ENCODE measurements at regions not wholly inside any gene's neighbourhood (a gene's known extent, or its start where the extent isn't known, plus 50 kb on each side); places are given as distances from the start of the nearest gene placed in this dataset.
A peak's percentile ranks its signal among the peaks of the same experiment; 100 is the strongest.

- no peak for DNase-seq (ENCODE audit: low spot score)
Measured at GRCh38 chr2:153005071-153005730, 286.8 kb downstream of the ARL6IP6 start.

GRCh38 chr2:153004627-153005026 lies 286.2 kb downstream of the ARL6IP6 start:
- DNase-seq (ENCODE audit: low spot score), result no peak

GRCh38 chr2:152974146-152974545 lies 255.7 kb downstream of the ARL6IP6 start:
- DNase-seq (ENCODE audit: low spot score), result no peak

- DNase-seq (ENCODE audit: low spot score), result no peak
Measured at GRCh38 chr2:152971685-152972084, 253.3 kb downstream of the ARL6IP6 start.

- DNase-seq (ENCODE audit: low spot score), result no peak
Measured at GRCh38 chr2:152962446-152962845, 244.0 kb downstream of the ARL6IP6 start.

GRCh38 chr2:152961351-152961750 lies 242.9 kb downstream of the ARL6IP6 start:
- DNase-seq (ENCODE audit: low spot score), result no peak

GRCh38 chr2:152950126-152950525 lies 231.7 kb downstream of the ARL6IP6 start:
- DNase-seq (ENCODE audit: low spot score), result no peak

- DNase-seq (ENCODE audit: low spot score), result no peak
Measured at GRCh38 chr2:152944099-152944498, 225.7 kb downstream of the ARL6IP6 start.

GRCh38 chr2:152942940-152943440 lies 224.6 kb downstream of the ARL6IP6 start:
- no peak for DNase-seq (ENCODE audit: low spot score)

- DNase-seq (ENCODE audit: low spot score), result no peak
Measured at GRCh38 chr2:152930501-152930900, 212.1 kb downstream of the ARL6IP6 start.

- DNase-seq (ENCODE audit: low spot score), result no peak
Measured at GRCh38 chr2:152929628-152930027, 211.2 kb downstream of the ARL6IP6 start.

- DNase-seq (ENCODE audit: low spot score), result peak; percentile 65
Measured at GRCh38 chr2:152925547-152926448, 207.4 kb downstream of the ARL6IP6 start.

GRCh38 chr2:152924722-152925121 lies 206.3 kb downstream of the ARL6IP6 start:
- DNase-seq (ENCODE audit: low spot score), result no peak

- no peak for DNase-seq (ENCODE audit: low spot score)
Measured at GRCh38 chr2:152924219-152924618, 205.8 kb downstream of the ARL6IP6 start.

- DNase-seq (ENCODE audit: low spot score), result no peak
Measured at GRCh38 chr2:152920846-152921245, 202.4 kb downstream of the ARL6IP6 start.

GRCh38 chr2:152910970-152911369 lies 192.6 kb downstream of the ARL6IP6 start:
- DNase-seq (ENCODE audit: low spot score), result no peak

- DNase-seq (ENCODE audit: low spot score), result no peak
Measured at GRCh38 chr2:152907046-152907445, 188.6 kb downstream of the ARL6IP6 start.

GRCh38 chr2:152894051-152894450 lies 175.6 kb downstream of the ARL6IP6 start:
- no peak for DNase-seq (ENCODE audit: low spot score)

GRCh38 chr2:152890736-152891135 lies 172.3 kb downstream of the ARL6IP6 start:
- peak; percentile 3 for DNase-seq (ENCODE audit: low spot score)

GRCh38 chr2:152883951-152884487 lies 165.6 kb downstream of the ARL6IP6 start:
- no peak for DNase-seq (ENCODE audit: low spot score)

- DNase-seq (ENCODE audit: low spot score), result no peak
Measured at GRCh38 chr2:152881527-152881926, 163.1 kb downstream of the ARL6IP6 start.

- DNase-seq (ENCODE audit: low spot score), result no peak
Measured at GRCh38 chr2:152879275-152879674, 160.9 kb downstream of the ARL6IP6 start.

Data from cerebellar cortex (tissue), 1 donor.